ENCODE measurements at regions not wholly inside any gene's neighbourhood (a gene's known extent, or its start where the extent isn't known, plus 50 kb on each side); places are given as distances from the start of the nearest gene placed in this dataset.

DNA sequence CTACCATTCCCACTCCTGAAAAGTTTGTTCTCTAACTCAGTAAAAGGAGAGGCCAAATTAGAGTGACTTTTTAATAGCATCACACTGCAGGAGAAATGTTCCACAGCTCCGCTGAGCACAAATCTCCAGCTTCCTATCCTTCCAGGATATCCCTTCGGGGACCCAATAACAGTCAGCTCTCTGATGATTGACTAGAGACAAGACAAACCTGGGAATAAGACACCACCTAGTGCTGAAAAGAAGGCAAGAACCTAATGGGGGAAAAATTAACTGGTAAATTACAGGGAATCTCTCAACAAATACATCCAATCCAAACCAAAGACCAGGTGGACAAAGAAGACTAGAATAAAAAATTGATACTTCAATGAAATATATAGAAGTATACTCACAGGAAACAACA is 977.1 kb upstream of the SOX11 start:
- in situ Hi-C loops (cut with HindIII; ENCODE audit: extremely low pct_ligation_motif_present, low pct_unique_long_range_greater_than_20kb) (no loop called here), intact Hi-C loops (cut with micrococcal nuclease; ENCODE audit: unreplicated experiment) (loop anchor here (5.0 to 10.0 kb wide), 2 partner anchors 758 to 1390 kb away; no protein-coding TSS in a partner anchor)
- Histone ChIP-seq H3K4me2 (ENCODE audit: low read depth, low read length) (no peak overlapping the region), H3K27ac (ENCODE audit: extremely low read length, insufficient read depth, low read length) (no peak overlapping the region), H3K9ac (ENCODE audit: insufficient read depth, low read depth, low read length) (no peak overlapping the region), H3K27me3 (ENCODE audit: control insufficient read depth in 1 of 2, insufficient read depth in 2 of 2, low read length in 2 of 2) (no peaks in the 10 kb centered on the region), H3K4me3 (replicated peaks in 1 of 3; ENCODE audit: insufficient read depth in 1 of 3, low read depth in 2 of 3, low read length in 3 of 3) (no peak overlapping the region), H3K79me2 (ENCODE audit: insufficient read depth, low read length) (no peaks in the 10 kb centered on the region), H2AFZ (ENCODE audit: low read length) (no peak overlapping the region), H3K36me3 (replicated peaks in 1 of 2; ENCODE audit: control insufficient read depth in 1 of 2, insufficient read depth in 2 of 2, low read length in 2 of 2) (no peaks in the 10 kb centered on the region), H4K20me1 (ENCODE audit: insufficient read depth, low read length) (no peaks in the 10 kb centered on the region), H3K9me3 (ENCODE audit: low read length) (peaks cover 73% of the 10 kb centered on the region), H3K4me1 (ENCODE audit: insufficient read depth, low read length) (no peaks in the 10 kb centered on the region)
- TF ChIP-seq ZNF251 (CRISPR knock-in tag; IDR thresholded peaks at IDR 0.05) (no peak), ZNF552 (CRISPR knock-in tag; IDR thresholded peaks at IDR 0.05; ENCODE audit: borderline replicate concordance) (no peak), ZNF44 (CRISPR knock-in tag; IDR thresholded peaks at IDR 0.05) (no peak), ELF3 (CRISPR knock-in tag; IDR thresholded peaks at IDR 0.05) (no peak), ZNF737 (CRISPR knock-in tag; IDR thresholded peaks at IDR 0.05; ENCODE audit: borderline replicate concordance) (no peak)
- TF ChIP-seq, protein P1, sequence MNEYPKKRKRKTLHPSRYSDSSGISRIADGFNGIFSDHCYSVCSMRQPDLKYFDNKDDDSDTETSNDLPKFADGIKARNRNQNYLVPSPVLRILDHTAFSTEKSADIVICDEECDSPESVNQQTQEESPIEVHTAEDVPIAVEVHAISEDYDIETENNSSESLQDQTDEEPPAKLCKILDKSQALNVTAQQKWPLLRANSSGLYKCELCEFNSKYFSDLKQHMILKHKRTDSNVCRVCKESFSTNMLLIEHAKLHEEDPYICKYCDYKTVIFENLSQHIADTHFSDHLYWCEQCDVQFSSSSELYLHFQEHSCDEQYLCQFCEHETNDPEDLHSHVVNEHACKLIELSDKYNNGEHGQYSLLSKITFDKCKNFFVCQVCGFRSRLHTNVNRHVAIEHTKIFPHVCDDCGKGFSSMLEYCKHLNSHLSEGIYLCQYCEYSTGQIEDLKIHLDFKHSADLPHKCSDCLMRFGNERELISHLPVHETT (CRISPR knock-in tag; conservative IDR thresholded peaks at IDR 0.05) = no peak
- POLR2A ChIA-PET = no interaction called here
- CTCF ChIA-PET (ENCODE audit: low intra/inter-chr PET ratio, low total read pairs) = no interaction called here
- FAIRE-seq = no peak
- no peak for DNase-seq (ENCODE audit: low spot score)
- no peak for ATAC-seq
- no TSS peak for BruUV-seq (replicated peaks)
- WGBS (ENCODE audit: low lambda C conversion rate) = 2% methylated on average over 2 of the region's 2 CpGs

DNA sequence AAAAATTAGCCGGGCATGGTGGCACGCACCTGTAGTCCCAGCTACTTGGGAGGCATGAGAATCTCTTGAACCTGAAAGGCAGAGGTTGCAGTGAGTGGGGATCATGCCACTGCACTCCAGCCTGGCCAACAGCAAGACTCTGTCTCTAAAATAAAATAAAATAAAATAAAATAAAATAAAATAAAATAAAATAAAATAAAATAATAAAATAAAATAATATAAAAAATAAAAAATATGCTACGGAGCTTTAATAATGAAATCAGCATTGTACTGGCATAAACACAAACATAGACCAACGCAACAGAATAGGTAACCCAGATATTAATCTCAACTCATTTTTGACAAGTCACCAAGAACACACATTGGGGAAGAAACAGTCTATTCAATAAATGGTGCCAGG is 973.4 kb upstream of the SOX11 start:
- WGBS (ENCODE audit: low lambda C conversion rate) = 14% methylated on average over 4 of the region's 4 CpGs
- intact Hi-C loops (cut with micrococcal nuclease; ENCODE audit: unreplicated experiment) (loop anchor here (5.0 to 10.0 kb wide), 2 partner anchors 761 to 1386 kb away; no protein-coding TSS in a partner anchor), in situ Hi-C loops (cut with HindIII; ENCODE audit: extremely low pct_ligation_motif_present, low pct_unique_long_range_greater_than_20kb) (no loop called here)
- CTCF ChIA-PET (ENCODE audit: low intra/inter-chr PET ratio, low total read pairs) = no interaction called here
- no peak overlapping the region for H3K9ac ChIP-seq (ENCODE audit: insufficient read depth, low read depth, low read length)
- FAIRE-seq = no peak
- H3K9me3 ChIP-seq (ENCODE audit: low read length) = peaks cover 73% of the 10 kb centered on the region
- POLR2A ChIA-PET = no interaction called here
- no TSS peak for BruUV-seq (replicated peaks)
- no peak for DNase-seq (ENCODE audit: low spot score)
- no peak overlapping the region for H2AFZ ChIP-seq (ENCODE audit: low read length)
- no peak overlapping the region for H3K4me3 ChIP-seq (replicated peaks in 1 of 3; ENCODE audit: insufficient read depth in 1 of 3, low read depth in 2 of 3, low read length in 3 of 3)
- no peaks in the 10 kb centered on the region for H3K27me3 ChIP-seq (ENCODE audit: control insufficient read depth in 1 of 2, insufficient read depth in 2 of 2, low read length in 2 of 2)
- no peaks in the 10 kb centered on the region for H3K79me2 ChIP-seq (ENCODE audit: insufficient read depth, low read length)
- H3K4me1 ChIP-seq (ENCODE audit: insufficient read depth, low read length) = no peaks in the 10 kb centered on the region
- no peak overlapping the region for H3K27ac ChIP-seq (ENCODE audit: extremely low read length, insufficient read depth, low read length)
- no peaks in the 10 kb centered on the region for H4K20me1 ChIP-seq (ENCODE audit: insufficient read depth, low read length)
- H3K36me3 ChIP-seq (replicated peaks in 1 of 2; ENCODE audit: control insufficient read depth in 1 of 2, insufficient read depth in 2 of 2, low read length in 2 of 2) = no peaks in the 10 kb centered on the region
- ATAC-seq = no peak
- TF ChIP-seq ZNF468 (CRISPR knock-in tag; IDR thresholded peaks at IDR 0.05) (no peak), SRSF4 (IDR thresholded peaks at IDR 0.05; ENCODE audit: low read depth, low read length, poor library complexity, severe bottlenecking) (no peak), ZNF761 (CRISPR knock-in tag; conservative IDR thresholded peaks at IDR 0.05) (no peak), ELF1 (CRISPR knock-in tag; IDR thresholded peaks at IDR 0.05) (no peak), LCORL (IDR thresholded peaks at IDR 0.05) (no peak), LCORL (CRISPR knock-in tag; IDR thresholded peaks at IDR 0.05) (no peak), HNRNPK (IDR thresholded peaks at IDR 0.05; ENCODE audit: low read depth, low read length, poor library complexity, severe bottlenecking) (no peak)
- TF ChIP-seq, protein P2, sequence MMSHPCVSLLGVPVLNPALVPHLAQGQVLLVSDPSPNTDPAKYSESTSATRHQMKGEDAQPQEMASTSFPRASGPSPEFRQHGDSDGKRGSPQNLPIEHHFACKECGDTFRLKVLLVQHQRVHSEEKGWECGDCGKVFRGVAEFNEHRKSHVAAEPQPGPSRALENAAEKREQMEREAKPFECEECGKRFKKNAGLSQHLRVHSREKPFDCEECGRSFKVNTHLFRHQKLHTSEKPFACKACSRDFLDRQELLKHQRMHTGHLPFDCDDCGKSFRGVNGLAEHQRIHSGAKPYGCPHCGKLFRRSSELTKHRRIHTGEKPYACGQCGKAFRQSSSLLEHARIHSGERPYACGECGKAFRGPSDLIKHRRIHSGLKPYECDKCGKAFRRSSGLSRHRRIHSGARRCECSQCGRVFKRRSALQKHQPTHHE (CRISPR knock-in tag; IDR thresholded peaks at IDR 0.05; ENCODE audit: borderline replicate concordance) = no peak
- no peak overlapping the region for H3K4me2 ChIP-seq (ENCODE audit: low read depth, low read length)
